K562 (cell line): ENCODE measurements at regions not wholly inside any gene's neighbourhood (a gene's known extent, or its start where the extent isn't known, plus 50 kb on each side); places are given as distances from the start of the nearest gene placed in this dataset.

Experiments
- ATAC-seq: fragments of 200-7000 bp; cut with Tn5 transposase; 3 replicates; pipeline ENCODE4 v1.9.1; 2020; ENCODE audit warnings: moderate library complexity
- BruUV-seq: library from RNA; stranded (reverse); fragments of 400-500 nt; replicated peaks from 2 replicates; lab custom pipeline; 2021; lab: Mats Ljungman, UMichigan
- CTCF ChIA-PET: fragments of 300-600 bp; formaldehyde crosslinking; extraction: SDS; loops from one replicate; lab custom pipeline; 2021; ENCODE audit warnings: low intra/inter-chr PET ratio; lab: Yijun Ruan, JAX
- POLR2A ChIA-PET: fragments of 300-600, 350-650 bp; sonication (Branson Sonifier 250); formaldehyde crosslinking; extraction: SDS; loops from one replicate; lab custom pipeline; 2021; ENCODE audit warnings: antibody characterized with exemption, inconsistent platforms; lab: Yijun Ruan, JAX
- DNase-seq, 4 experiments: peaks; one replicate each; pipeline versions ENCODE4 v3.0.0 to v3.0.0-alpha.2; 2011 to 2018; ENCODE audit warnings: low spot score in 3 of 4, mixed read lengths in 3 of 4; ENCODE audit errors: extremely low read depth in 1 of 4
- FAIRE-seq: peaks from 2 replicates; lab custom pipeline; 2011; peaks lifted over from hg19 to GRCh38; lab: Jason Lieb, UNC
- H2AFZ ChIP-seq: 2 replicates; pipeline ENCODE4 v1.6.0; 2011; ENCODE audit warnings: low read depth, low read length, control low read depth, inconsistent platforms
- H3K27ac ChIP-seq: fragments of 200-600 bp; 3 replicates; pipeline ENCODE4 v1.8.0; 2011; ENCODE audit warnings: low read depth, mild to moderate bottlenecking, control low read depth, inconsistent platforms, low read length, moderate library complexity, mixed read lengths; ENCODE audit errors: extremely low read depth
- H3K27me3 ChIP-seq, 2 experiments: fragments of 300-600 bp in 1 of 2; 2 replicates in 1 of 2; 3 replicates in 1 of 2; pipeline versions ENCODE4 v1.6.0 to v1.8.0; 2011; ENCODE audit warnings: inconsistent platforms in 2 of 2, low read length in 2 of 2, mild to moderate bottlenecking in 1 of 2, mixed read lengths in 1 of 2, moderate library complexity in 1 of 2; ENCODE audit not compliant: control insufficient read depth in 2 of 2, insufficient read depth in 2 of 2
- H3K36me3 ChIP-seq: fragments of 300-600 bp; 3 replicates; pipeline ENCODE4 v1.8.0; 2011; ENCODE audit warnings: mild to moderate bottlenecking, low read length, inconsistent platforms; ENCODE audit not compliant: control insufficient read depth, insufficient read depth
- H3K4me1 ChIP-seq, 2 experiments: fragments of 200-600 bp in 1 of 2; replicated peaks in 1 of 2; 2 replicates in 1 of 2; 3 replicates in 1 of 2; pipeline versions ENCODE4 v1.5.1 to v1.8.0; 2011; ENCODE audit warnings: inconsistent platforms in 2 of 2, low read length in 2 of 2, mild to moderate bottlenecking in 1 of 2, mixed read lengths in 1 of 2, moderate library complexity in 1 of 2; ENCODE audit not compliant: control insufficient read depth in 2 of 2, insufficient read depth in 2 of 2
- H3K4me2 ChIP-seq: 2 replicates; pipeline ENCODE4 v1.6.1; 2011; ENCODE audit warnings: low read length, control low read depth, inconsistent platforms, mixed read lengths; ENCODE audit not compliant: insufficient read depth
- H3K4me3 ChIP-seq: fragments of 200-600 bp; sonication (generic), shearing (Covaris generic); 2 replicates; pipeline ENCODE4 v1.5.1; 2016; ENCODE audit warnings: control low read depth, inconsistent platforms
- H3K79me2 ChIP-seq: fragments of 200-600 bp; 3 replicates; pipeline ENCODE4 v1.8.0; 2011; ENCODE audit warnings: low read length, inconsistent platforms; ENCODE audit not compliant: control insufficient read depth, insufficient read depth
- H3K9ac ChIP-seq, 2 experiments: 2 replicates each; pipeline versions ENCODE4 v1.6.0 to v1.6.1; 2011; ENCODE audit warnings: low read depth in 2 of 2, low read length in 2 of 2, control low read depth in 1 of 2, inconsistent platforms in 1 of 2, mild to moderate bottlenecking in 1 of 2, mixed read lengths in 1 of 2; ENCODE audit not compliant: insufficient read depth in 1 of 2
- H3K9me1 ChIP-seq: one replicate; pipeline ENCODE4 v1.6.0; 2011; ENCODE audit warnings: inconsistent platforms, mild to moderate bottlenecking, low read length, moderate library complexity; ENCODE audit not compliant: control insufficient read depth, insufficient read depth
- H3K9me3 ChIP-seq: replicated peaks from 2 replicates; pipeline ENCODE4 v1.5.1; 2011; ENCODE audit warnings: low read depth, low read length, inconsistent platforms; ENCODE audit not compliant: control insufficient read depth, insufficient read depth
- H4K20me1 ChIP-seq: replicated peaks from 2 replicates; pipeline ENCODE4 v1.6.1; 2011; ENCODE audit warnings: low read length, inconsistent platforms, mixed read lengths; ENCODE audit not compliant: control insufficient read depth, insufficient read depth
- CBX8 ChIP-seq: fragments of 200-600 bp; sonication (generic); IDR thresholded peaks from 2 replicates; pipeline ENCODE4 v1.6.1; 2012; ENCODE audit warnings: borderline replicate concordance, mixed run types, low read depth, mild to moderate bottlenecking, moderate library complexity, mixed read lengths, low read length, control low read depth, inconsistent platforms; ENCODE audit not compliant: poor library complexity, severe bottlenecking; ENCODE audit errors: extremely low read depth
- CCNT2 ChIP-seq: IDR thresholded peaks from 2 replicates; pipeline ENCODE4 v1.6.1; 2011; ENCODE audit warnings: borderline replicate concordance, low read depth, mild to moderate bottlenecking, moderate library complexity, mixed read lengths, low read length; ENCODE audit not compliant: insufficient read length; ENCODE audit errors: extremely low read depth
- CEBPG ChIP-seq, 3 experiments: fragments of 200-800 bp in 1 of 3; sonication (Bioruptor generic) in 1 of 3; sonication (generic) in 1 of 3; formaldehyde crosslinking in 1 of 3; IDR thresholded peaks in 2 of 3; conservative IDR thresholded peaks in 1 of 3; 2 replicates each; pipeline versions ENCODE4 v1.6.1 to v1.8.0; 2016 to 2022; ENCODE audit warnings: missing compliant biosample characterization in 2 of 3, missing genetic modification characterization in 2 of 3, mild to moderate bottlenecking in 1 of 3, missing genetic modification reagents in 1 of 3
- CREB1 ChIP-seq, 2 experiments: sonication (generic) in 1 of 2; formaldehyde crosslinking in 1 of 2; IDR thresholded peaks; 2 replicates each; pipeline versions ENCODE4 v1.6.1 to v1.8.0; 2012 to 2022; ENCODE audit warnings: inconsistent platforms in 1 of 2, mild to moderate bottlenecking in 1 of 2, missing genetic modification reagents in 1 of 2, moderate library complexity in 1 of 2
- GABPB1 ChIP-seq: sonication (generic); formaldehyde crosslinking; IDR thresholded peaks from 2 replicates; pipeline ENCODE4 v1.8.0; 2022; ENCODE audit warnings: mild to moderate bottlenecking, missing genetic modification reagents
- HBP1 ChIP-seq: fragments of 450-650 bp; formaldehyde crosslinking; IDR thresholded peaks from 2 replicates; pipeline ENCODE4 v1.4.0; 2022; ENCODE audit warnings: missing genetic modification characterization
- ILK ChIP-seq: fragments of 450-650 bp; IDR thresholded peaks from 2 replicates; pipeline ENCODE4 v1.6.1; 2016; ENCODE audit warnings: missing genetic modification characterization, low read depth, mild to moderate bottlenecking, missing compliant biosample characterization, moderate library complexity, borderline replicate concordance
- MAFG ChIP-seq: fragments of 450-650 bp; conservative IDR thresholded peaks from 2 replicates; pipeline ENCODE4 v1.6.1; 2016; ENCODE audit warnings: missing genetic modification characterization, missing compliant biosample characterization
- MAZ ChIP-seq, 2 experiments: fragments of 450-650 bp in 1 of 2; sonication (generic) in 1 of 2; formaldehyde crosslinking; IDR thresholded peaks in 1 of 2; conservative IDR thresholded peaks in 1 of 2; 2 replicates each; pipeline versions ENCODE4 v1.4.0 to v1.5.0; 2020; ENCODE audit warnings: mild to moderate bottlenecking in 1 of 2, missing genetic modification reagents in 1 of 2
- POLR2H ChIP-seq: IDR thresholded peaks from 2 replicates; pipeline ENCODE4 v1.6.1; 2016; ENCODE audit warnings: missing genetic modification characterization, low read depth, mild to moderate bottlenecking, control low read depth, missing compliant biosample characterization, moderate library complexity
- RBM39 ChIP-seq: fragments of 200-400 bp; formaldehyde crosslinking; optimal IDR thresholded peaks from 2 replicates; pipeline ENCODE3; 2018; ENCODE audit warnings: low read depth, low read length
- SETDB1 ChIP-seq: IDR thresholded peaks from one replicate; pipeline ENCODE4 v1.6.1; 2012; ENCODE audit warnings: low read length, control low read depth, inconsistent platforms
- SNIP1 ChIP-seq: fragments of 450-650 bp; IDR thresholded peaks from 2 replicates; pipeline ENCODE4 v1.7.1; 2017; ENCODE audit warnings: low read depth, mild to moderate bottlenecking
- SOX6 ChIP-seq: fragments of 450-650 bp; IDR thresholded peaks from 2 replicates; pipeline ENCODE4 v1.6.1; 2014; ENCODE audit warnings: mild to moderate bottlenecking
- SRF ChIP-seq, 2 experiments: fragments of 250-450, 450-650 bp in 1 of 2; sonication (Bioruptor Pico) in 1 of 2; sonication (generic) in 1 of 2; formaldehyde crosslinking; IDR thresholded peaks; 2 replicates each; pipeline versions ENCODE4 v1.5.0 to v1.5.1; 2020 to 2022; ENCODE audit warnings: mild to moderate bottlenecking in 1 of 2, missing genetic modification reagents in 1 of 2
- ZNF239 ChIP-seq: fragments of 250-450 bp; sonication (Bioruptor Pico); IDR thresholded peaks from 2 replicates; pipeline ENCODE4 v1.4.0; 2020; ENCODE audit warnings: mild to moderate bottlenecking
- ZNF445 ChIP-seq: fragments of 250-450 bp; sonication (Bioruptor Pico); IDR thresholded peaks from 2 replicates; pipeline ENCODE4 v1.4.0; 2020; ENCODE audit warnings: low read depth, mild to moderate bottlenecking, moderate library complexity
- WGBS: fragments of 100-300 bp; shearing (Covaris generic); methylation state at CpG from one replicate; pipeline ENCODE4 v1.1.6; 2016; ENCODE audit warnings: low coverage, mixed read lengths; ENCODE audit not compliant: insufficient coverage; ENCODE audit errors: missing lambda C conversion rate; 5-methylcytosine and 5-hydroxymethylcytosine counted together
- in situ Hi-C: fragments of 300-500 bp; cut with MboI; formaldehyde crosslinking; loops from 4 replicates; pipeline ENCODE4 v1.15.0; 2018; ENCODE audit warnings: inconsistent platforms, mixed read lengths
- intact Hi-C: fragments of 100-400 bp; cut with micrococcal nuclease; formaldehyde crosslinking; loops from 2 replicates; pipeline ENCODE4 v1.14.2; 2022
- TF ChIP-seq, protein P1 (sequence below), 2 experiments: fragments of 450-650 bp in 1 of 2; sonication (generic) in 1 of 2; formaldehyde crosslinking in 1 of 2; IDR thresholded peaks in 1 of 2; conservative IDR thresholded peaks in 1 of 2; 2 replicates each; pipeline versions ENCODE4 v1.6.1 to v1.8.1; 2016 to 2023; ENCODE audit warnings: mild to moderate bottlenecking in 2 of 2, moderate library complexity in 2 of 2, inconsistent platforms in 1 of 2, missing genetic modification reagents in 1 of 2

DNA sequence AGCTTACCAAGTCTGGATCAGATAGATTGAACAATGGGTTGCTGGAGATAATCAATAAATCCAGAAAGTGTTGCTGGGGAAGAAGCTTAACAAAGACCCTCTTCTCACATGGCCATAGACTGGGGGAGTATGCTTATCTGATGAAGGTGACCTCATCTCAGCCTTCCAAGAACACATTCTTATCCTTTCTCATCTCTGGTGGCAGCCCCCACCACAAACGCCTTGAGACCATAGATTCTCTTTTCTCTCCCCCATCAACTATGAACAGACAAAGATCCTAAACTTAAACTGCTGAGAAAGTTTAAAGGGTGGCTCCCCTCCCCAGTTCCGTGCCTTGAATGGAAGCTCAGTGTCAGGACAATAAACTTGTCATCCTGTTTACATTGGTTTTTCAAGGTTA lies 428.7 kb upstream of the TRIB2 start:
- Histone ChIP-seq H3K27ac (peak overlapping the region; percentile 83), H4K20me1 (no peaks in the 10 kb centered on the region), H3K9me1 (no peaks in the 10 kb centered on the region), H3K4me1 (peaks cover 7 to 28% of the 10 kb centered on the region in 2 experiments; a peak in 4 of 5 replicates), H3K4me2 (peak overlapping the region; percentile 56), H3K79me2 (peaks cover 69% of the 10 kb centered on the region), H3K9ac (peak overlapping the region in 1 of 2 experiments; percentile 66; a peak in 2 of 4 replicates), H3K4me3 (no peak overlapping the region), H2AFZ (peak overlapping the region; percentile 73), H3K36me3 (peaks cover 14% of the 10 kb centered on the region; the same call in 1 of the 3 replicates), H3K9me3 (no peaks in the 10 kb centered on the region), H3K27me3 (no peaks in the 10 kb centered on the region)
- BruUV-seq = no TSS peak
- ChIA-PET CTCF (no interaction called here), POLR2A (interaction anchor here (0.6 to 2.7 kb wide), 7 partner anchors 8 to 293 kb away, joined by 3 to 10 read pairs (median 4); no protein-coding TSS in a partner anchor)
- FAIRE-seq = peak; percentile 61
- in situ Hi-C loops = no loop called here
- intact Hi-C loops = loop anchor here (10.0 kb wide), 1 partner anchor 453 kb away; no protein-coding TSS in a partner anchor
- 5% methylated on average over 2 of the region's 2 CpGs for WGBS
- ATAC-seq = peak; percentile 56
- DNase-seq = peak; percentile 68 to 73 (median 70)
- TF ChIP-seq GABPB1 (no peak), MAFG (no peak), CCNT2 (peak; percentile 46), HBP1 (CRISPR knock-in tag) (no peak), SOX6 (peak; percentile 82), SRF (CRISPR knock-in tag; IDR thresholded peaks at IDR 0.05) (no peak), SNIP1 (no peak), RBM39 (no peak), CREB1 (IDR thresholded peaks at IDR 0.05) (no peak), CREB1 (CRISPR knock-in tag; IDR thresholded peaks at IDR 0.05) (no peak), POLR2H (no peak), ZNF445 (CRISPR knock-in tag) (no peak), MAZ (CRISPR knock-in tag; conservative IDR thresholded peaks at IDR 0.05 in 1 of 2, IDR thresholded peaks at IDR 0.05 in 1 of 2) (peak in 1 of 2 experiments; percentile 79; a peak in 2 of 4 replicates), CBX8 (no peak), CEBPG (CRISPR knock-in tag; IDR thresholded peaks at IDR 0.05) (no peak), CEBPG (tag; conservative IDR thresholded peaks at IDR 0.05 in 1 of 2, IDR thresholded peaks at IDR 0.05 in 1 of 2) (no peak), ZNF239 (CRISPR knock-in tag) (no peak), ILK (tag) (no peak), SETDB1 (no peak)
- TF ChIP-seq, protein P1, sequence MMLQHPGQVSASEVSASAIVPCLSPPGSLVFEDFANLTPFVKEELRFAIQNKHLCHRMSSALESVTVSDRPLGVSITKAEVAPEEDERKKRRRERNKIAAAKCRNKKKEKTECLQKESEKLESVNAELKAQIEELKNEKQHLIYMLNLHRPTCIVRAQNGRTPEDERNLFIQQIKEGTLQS (IDR thresholded peaks at IDR 0.05) = peak; percentile 84
- TF ChIP-seq, protein P1 (CRISPR knock-in tag; conservative IDR thresholded peaks at IDR 0.05) = no peak
